ENCODE measurements at regions not wholly inside any gene's neighbourhood (a gene's known extent, or its start where the extent isn't known, plus 50 kb on each side); places are given as distances from the start of the nearest gene placed in this dataset.

GRCh38 chr2:186201371-186201770, 284.7 kb upstream of the ZC3H15 start:
- intact Hi-C loops (cut with DNase I; ENCODE audit: low total_unique reads) = no loop called here
- DNase-seq = no peak
- H3K27me3 ChIP-seq = no peaks in the 10 kb centered on the region
- no peaks in the 10 kb centered on the region for H3K36me3 ChIP-seq
- no peak for TF ChIP-seq CTCF (IDR thresholded peaks at IDR 0.05)
- H3K27ac ChIP-seq = no peak overlapping the region
- H3K4me3 ChIP-seq = no peak overlapping the region
- H3K9me3 ChIP-seq = no peaks in the 10 kb centered on the region
- H3K4me1 ChIP-seq = no peaks in the 10 kb centered on the region

DNA sequence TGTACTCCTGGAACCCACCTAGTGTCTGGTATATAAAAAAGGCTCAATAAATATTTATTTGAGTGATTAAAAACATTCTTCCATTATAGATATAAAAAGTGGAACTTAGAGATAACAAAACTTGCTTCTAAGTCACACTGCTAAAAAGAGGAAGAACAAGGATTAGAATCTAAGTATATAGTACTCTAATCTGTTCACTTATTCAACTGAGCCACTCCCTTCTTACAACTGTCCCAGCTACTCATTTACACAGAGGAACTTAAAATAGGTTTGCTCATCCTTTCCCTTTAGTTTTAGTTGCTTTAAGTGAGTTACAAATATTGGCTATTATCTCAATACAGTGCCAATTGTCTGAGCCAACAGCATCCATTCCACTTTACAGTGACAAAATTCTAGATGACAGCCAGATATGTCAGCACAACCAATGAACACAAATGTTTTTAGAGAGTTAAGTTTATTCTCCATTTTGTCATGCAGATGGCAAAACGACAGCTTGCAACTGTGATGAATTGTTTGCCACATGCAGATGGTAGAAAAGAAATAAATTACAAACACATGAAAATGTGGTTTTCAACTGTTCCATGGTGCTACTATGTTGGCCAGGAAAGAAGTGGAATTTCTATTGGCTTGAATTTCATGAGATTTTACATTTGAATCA, 280.7 kb upstream of the ZC3H15 start:
- Histone ChIP-seq H3K4me3 (no peak overlapping the region), H3K27ac (no peak overlapping the region)

DNA sequence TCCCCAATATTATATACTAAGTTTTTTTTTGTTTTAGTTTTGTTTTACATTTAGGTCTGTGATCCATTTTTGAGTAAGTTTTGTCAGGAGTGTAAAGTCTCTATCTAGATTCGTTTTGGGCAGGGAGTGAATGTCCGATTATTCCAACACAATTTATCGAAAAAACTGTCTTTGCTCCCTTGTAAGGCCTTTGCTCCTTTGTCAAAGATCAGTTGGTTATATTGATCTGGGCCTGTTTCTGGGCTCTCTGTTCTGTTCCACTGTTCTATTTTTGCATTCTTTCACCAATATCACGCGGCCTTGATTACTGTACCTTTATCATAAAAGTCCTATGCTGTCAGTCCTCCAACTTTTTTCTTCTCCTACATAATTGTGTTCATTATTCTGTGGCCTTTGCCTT, 276.5 kb upstream of the ZC3H15 start:
- Histone ChIP-seq H3K9me3 (no peaks in the 10 kb centered on the region), H3K4me3 (no peak overlapping the region), H3K27ac (no peak overlapping the region), H3K36me3 (no peaks in the 10 kb centered on the region), H3K4me1 (no peaks in the 10 kb centered on the region), H3K27me3 (no peaks in the 10 kb centered on the region)
- intact Hi-C loops (cut with DNase I; ENCODE audit: low total_unique reads) = no loop called here
- no peak for TF ChIP-seq CTCF (IDR thresholded peaks at IDR 0.05)
- no peak for DNase-seq

More for the DNA sequence above, 280.7 kb upstream of the ZC3H15 start:
- Histone ChIP-seq H3K4me1 (no peaks in the 10 kb centered on the region), H3K36me3 (no peaks in the 10 kb centered on the region), H3K27me3 (no peaks in the 10 kb centered on the region), H3K9me3 (no peaks in the 10 kb centered on the region)
- no peak for TF ChIP-seq CTCF (IDR thresholded peaks at IDR 0.05)
- intact Hi-C loops (cut with DNase I; ENCODE audit: low total_unique reads) = no loop called here
- no peak for DNase-seq

DNA sequence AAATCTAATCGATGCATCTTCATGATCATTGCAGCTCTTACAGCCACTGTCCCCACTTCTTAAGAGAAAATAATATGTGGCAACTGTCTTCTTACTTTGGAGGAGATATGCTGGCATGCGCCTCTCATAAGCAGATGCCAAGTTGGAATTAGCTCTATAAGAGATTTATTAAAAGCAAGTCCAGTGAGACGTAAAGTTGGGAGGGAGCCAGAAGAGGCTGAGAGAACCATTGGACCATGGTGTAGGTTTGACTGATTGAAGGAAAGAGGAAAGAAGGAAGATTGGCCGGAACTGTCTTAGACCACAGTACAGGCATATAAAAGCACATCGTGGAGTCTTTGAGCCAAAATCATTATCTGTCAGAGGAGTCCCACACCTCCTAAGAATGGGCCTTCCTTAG, 265.7 kb upstream of the ZC3H15 start:
- Histone ChIP-seq H3K4me1 (no peaks in the 10 kb centered on the region), H3K27ac (no peak overlapping the region), H3K9me3 (peaks cover 0 to 7% (median 0%) of the 10 kb centered on the region in 3 donors), H3K36me3 (no peaks in the 10 kb centered on the region), H3K4me3 (no peak overlapping the region), H3K27me3 (no peaks in the 10 kb centered on the region)
- DNase-seq = no peak
- intact Hi-C loops (cut with DNase I; ENCODE audit: low total_unique reads) = no loop called here
- TF ChIP-seq CTCF (IDR thresholded peaks at IDR 0.05) = no peak

DNA sequence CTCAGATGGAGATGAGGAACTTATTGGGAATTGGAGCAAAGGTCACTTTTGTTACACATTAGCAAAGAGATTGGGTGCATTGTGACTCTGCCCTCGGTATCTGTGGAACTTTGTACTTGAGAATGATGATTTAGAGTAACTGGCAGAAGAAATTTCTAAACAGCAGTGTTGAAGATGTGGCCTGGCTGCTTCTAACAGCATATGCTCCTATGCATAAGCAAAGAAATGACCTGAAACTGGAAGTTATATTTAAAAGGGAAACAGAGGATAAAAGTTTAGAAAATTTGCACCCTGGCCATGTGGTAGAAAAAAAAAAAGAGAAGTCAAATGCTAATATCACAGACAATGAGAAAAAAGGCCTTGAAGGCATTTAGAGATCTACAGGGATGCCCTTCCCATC, 256.8 kb upstream of the ZC3H15 start:
- Histone ChIP-seq H3K27ac (no peak overlapping the region), H3K9me3 (peaks cover 0 to 55% (median 34%) of the 10 kb centered on the region in 3 donors), H3K4me1 (no peaks in the 10 kb centered on the region), H3K4me3 (no peak overlapping the region), H3K27me3 (no peaks in the 10 kb centered on the region), H3K36me3 (peaks cover 0 to 15% (median 9%) of the 10 kb centered on the region in 3 donors)
- intact Hi-C loops (cut with DNase I; ENCODE audit: low total_unique reads) = no loop called here
- no peak for TF ChIP-seq CTCF (IDR thresholded peaks at IDR 0.05)
- no peak for DNase-seq

GRCh38 chr2:186241874-186242273, 244.2 kb upstream of the ZC3H15 start:
- no peak for DNase-seq
- Histone ChIP-seq H3K27ac (no peak overlapping the region), H3K9me3 (no peaks in the 10 kb centered on the region), H3K36me3 (no peaks in the 10 kb centered on the region), H3K4me3 (no peak overlapping the region), H3K4me1 (no peaks in the 10 kb centered on the region), H3K27me3 (no peaks in the 10 kb centered on the region)
- no peak for TF ChIP-seq CTCF (IDR thresholded peaks at IDR 0.05)
- intact Hi-C loops (cut with DNase I; ENCODE audit: low total_unique reads) = no loop called here

Data from tibial artery (tissue), 4 donors.